ENCODE measurements at regions not wholly inside any gene's neighbourhood (a gene's known extent, or its start where the extent isn't known, plus 50 kb on each side); places are given as distances from the start of the nearest gene placed in this dataset.

DNA sequence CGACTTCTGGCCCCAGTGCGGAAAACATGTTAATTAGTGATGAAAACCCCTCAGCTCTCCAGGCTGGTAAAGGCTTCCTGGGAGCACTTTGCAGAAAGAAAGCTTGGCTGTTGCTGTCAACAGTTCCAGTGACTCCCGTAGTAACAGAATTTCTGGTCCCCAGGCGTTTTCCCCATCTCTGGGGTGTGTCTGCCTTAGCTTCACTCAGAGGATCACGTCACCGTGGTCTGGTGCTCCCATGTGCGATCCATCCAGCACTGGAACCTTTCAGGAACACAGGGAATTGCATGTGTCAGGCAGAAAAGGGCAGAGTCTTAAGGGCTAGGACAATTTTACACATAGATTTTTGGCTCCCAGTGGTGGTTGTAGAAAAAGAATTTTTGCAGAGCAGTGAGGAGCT, 470.4 kb upstream of the USP24 start:
- H3K4me1 ChIP-seq (ENCODE audit: control insufficient read depth in 2 of 3, insufficient read depth in 2 of 3, low read depth in 1 of 3, low read length in 3 of 3) = no peaks in the 10 kb centered on the region
- H3K27ac ChIP-seq (ENCODE audit: low read depth in 2 of 2, low read length in 2 of 2) = no peak overlapping the region
- H3K4me3 ChIP-seq (ENCODE audit: low read length in 3 of 3) = no peak overlapping the region
- H3K36me3 ChIP-seq (ENCODE audit: control insufficient read depth in 2 of 3, insufficient read depth in 3 of 3, low read length in 3 of 3) = no peaks in the 10 kb centered on the region
- FAIRE-seq = no peak
- H3K9ac ChIP-seq (ENCODE audit: low read length in 3 of 3) = no peak overlapping the region
- H3K27me3 ChIP-seq (ENCODE audit: control insufficient read depth, insufficient read depth, low read length) = no peaks in the 10 kb centered on the region
- intact Hi-C loops (cut with DNase I) = no loop called here
- DNase-seq = no peak
- TF ChIP-seq, protein P1, sequence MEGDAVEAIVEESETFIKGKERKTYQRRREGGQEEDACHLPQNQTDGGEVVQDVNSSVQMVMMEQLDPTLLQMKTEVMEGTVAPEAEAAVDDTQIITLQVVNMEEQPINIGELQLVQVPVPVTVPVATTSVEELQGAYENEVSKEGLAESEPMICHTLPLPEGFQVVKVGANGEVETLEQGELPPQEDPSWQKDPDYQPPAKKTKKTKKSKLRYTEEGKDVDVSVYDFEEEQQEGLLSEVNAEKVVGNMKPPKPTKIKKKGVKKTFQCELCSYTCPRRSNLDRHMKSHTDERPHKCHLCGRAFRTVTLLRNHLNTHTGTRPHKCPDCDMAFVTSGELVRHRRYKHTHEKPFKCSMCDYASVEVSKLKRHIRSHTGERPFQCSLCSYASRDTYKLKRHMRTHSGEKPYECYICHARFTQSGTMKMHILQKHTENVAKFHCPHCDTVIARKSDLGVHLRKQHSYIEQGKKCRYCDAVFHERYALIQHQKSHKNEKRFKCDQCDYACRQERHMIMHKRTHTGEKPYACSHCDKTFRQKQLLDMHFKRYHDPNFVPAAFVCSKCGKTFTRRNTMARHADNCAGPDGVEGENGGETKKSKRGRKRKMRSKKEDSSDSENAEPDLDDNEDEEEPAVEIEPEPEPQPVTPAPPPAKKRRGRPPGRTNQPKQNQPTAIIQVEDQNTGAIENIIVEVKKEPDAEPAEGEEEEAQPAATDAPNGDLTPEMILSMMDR (IDR thresholded peaks at IDR 0.05; ENCODE audit: borderline replicate concordance, extremely low read depth, insufficient read depth) = no peak
- H3K9me3 ChIP-seq (ENCODE audit: control insufficient read depth in 2 of 3, insufficient read depth in 1 of 3, low read length in 3 of 3) = no peaks in the 10 kb centered on the region

GRCh38 chr1:55684131-55684650, 469.0 kb upstream of the USP24 start:
- Histone ChIP-seq H3K4me3 (ENCODE audit: low read length in 3 of 3) (no peak overlapping the region), H3K4me1 (ENCODE audit: control insufficient read depth in 2 of 3, insufficient read depth in 2 of 3, low read depth in 1 of 3, low read length in 3 of 3) (no peaks in the 10 kb centered on the region), H3K36me3 (ENCODE audit: control insufficient read depth in 2 of 3, insufficient read depth in 3 of 3, low read length in 3 of 3) (no peaks in the 10 kb centered on the region), H3K9me3 (ENCODE audit: control insufficient read depth in 2 of 3, insufficient read depth in 1 of 3, low read length in 3 of 3) (no peaks in the 10 kb centered on the region), H3K9ac (ENCODE audit: low read length in 3 of 3) (no peak overlapping the region), H3K27ac (ENCODE audit: low read depth in 2 of 2, low read length in 2 of 2) (no peak overlapping the region), H3K27me3 (ENCODE audit: control insufficient read depth, insufficient read depth, low read length) (no peaks in the 10 kb centered on the region)
- intact Hi-C loops (cut with DNase I) = no loop called here
- FAIRE-seq (no peak), DNase-seq (no peak)
- TF ChIP-seq, protein P1 (IDR thresholded peaks at IDR 0.05; ENCODE audit: borderline replicate concordance, extremely low read depth, insufficient read depth) = no peak

GRCh38 chr1:55682198-55682597, 467.0 kb upstream of the USP24 start:
- TF ChIP-seq, protein P1 (IDR thresholded peaks at IDR 0.05; ENCODE audit: borderline replicate concordance, extremely low read depth, insufficient read depth) = no peak
- intact Hi-C loops (cut with DNase I) = no loop called here

DNA sequence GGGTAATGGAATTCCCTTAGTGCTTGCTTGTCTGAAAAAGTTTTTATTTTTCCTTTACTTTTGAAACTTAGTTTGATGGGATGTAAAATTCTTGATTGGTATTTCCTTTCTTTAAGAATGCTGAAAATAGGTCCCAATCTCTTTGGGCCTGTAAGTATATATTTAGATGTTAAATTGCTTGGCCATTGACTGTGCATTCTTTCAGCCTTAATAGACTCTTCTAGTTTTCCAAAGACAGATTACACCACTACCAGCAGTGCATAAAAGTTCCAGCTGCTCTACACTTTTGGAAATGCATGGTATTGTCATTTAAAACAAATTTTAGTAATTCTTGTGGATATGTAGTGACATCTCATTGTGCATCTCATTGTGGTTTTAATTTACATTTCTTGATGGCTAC, 464.8 kb upstream of the USP24 start:
- DNase-seq = no peak
- TF ChIP-seq, protein P1 (IDR thresholded peaks at IDR 0.05; ENCODE audit: borderline replicate concordance, extremely low read depth, insufficient read depth) = no peak
- Histone ChIP-seq H3K36me3 (ENCODE audit: control insufficient read depth in 2 of 3, insufficient read depth in 3 of 3, low read length in 3 of 3) (no peaks in the 10 kb centered on the region), H3K4me1 (ENCODE audit: control insufficient read depth in 2 of 3, insufficient read depth in 2 of 3, low read depth in 1 of 3, low read length in 3 of 3) (no peaks in the 10 kb centered on the region), H3K27me3 (ENCODE audit: control insufficient read depth, insufficient read depth, low read length) (no peaks in the 10 kb centered on the region), H3K9ac (ENCODE audit: low read length in 3 of 3) (no peak overlapping the region), H3K9me3 (ENCODE audit: control insufficient read depth in 2 of 3, insufficient read depth in 1 of 3, low read length in 3 of 3) (no peaks in the 10 kb centered on the region), H3K27ac (ENCODE audit: low read depth in 2 of 2, low read length in 2 of 2) (no peak overlapping the region), H3K4me3 (ENCODE audit: low read length in 3 of 3) (no peak overlapping the region)
- intact Hi-C loops (cut with DNase I) = no loop called here
- no peak for FAIRE-seq

More at GRCh38 chr1:55682198-55682597, 467.0 kb upstream of the USP24 start:
- DNase-seq (no peak), FAIRE-seq (no peak)
- Histone ChIP-seq H3K27ac (ENCODE audit: low read depth in 2 of 2, low read length in 2 of 2) (no peak overlapping the region), H3K27me3 (ENCODE audit: control insufficient read depth, insufficient read depth, low read length) (no peaks in the 10 kb centered on the region), H3K9me3 (ENCODE audit: control insufficient read depth in 2 of 3, insufficient read depth in 1 of 3, low read length in 3 of 3) (no peaks in the 10 kb centered on the region), H3K36me3 (ENCODE audit: control insufficient read depth in 2 of 3, insufficient read depth in 3 of 3, low read length in 3 of 3) (no peaks in the 10 kb centered on the region), H3K4me1 (ENCODE audit: control insufficient read depth in 2 of 3, insufficient read depth in 2 of 3, low read depth in 1 of 3, low read length in 3 of 3) (no peaks in the 10 kb centered on the region), H3K4me3 (ENCODE audit: low read length in 3 of 3) (no peak overlapping the region), H3K9ac (ENCODE audit: low read length in 3 of 3) (no peak overlapping the region)

Measured in kidney (tissue), 13 donors.